ENCODE measurements at regions not wholly inside any gene's neighbourhood (a gene's known extent, or its start where the extent isn't known, plus 50 kb on each side); places are given as distances from the start of the nearest gene placed in this dataset.
A peak's percentile ranks its signal among the peaks of the same experiment; 100 is the strongest.

DNA sequence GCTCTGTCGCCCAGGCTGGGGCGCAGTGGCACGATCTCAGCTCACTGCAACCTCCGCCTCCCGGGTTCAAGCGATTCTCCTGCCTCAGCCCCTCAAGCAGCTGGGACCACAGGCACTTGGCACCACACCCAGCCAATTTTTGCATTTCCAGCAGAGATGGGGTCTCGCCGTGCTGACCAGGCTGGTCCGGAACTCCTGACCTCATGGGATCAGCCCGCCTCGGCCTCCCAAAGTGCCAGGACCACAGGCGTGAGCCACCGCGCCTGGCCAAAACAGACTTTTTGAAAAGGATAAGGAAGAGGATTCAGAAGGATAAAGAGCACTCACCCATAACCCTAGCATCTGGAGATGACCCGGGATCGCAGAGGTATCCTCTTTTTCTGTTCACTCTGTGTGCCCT is 224.5 kb upstream of the AGTR2 start:
- no peak overlapping the region for H3K4me3 ChIP-seq (ENCODE audit: low read depth, low read length)
- TF ChIP-seq, protein P1, sequence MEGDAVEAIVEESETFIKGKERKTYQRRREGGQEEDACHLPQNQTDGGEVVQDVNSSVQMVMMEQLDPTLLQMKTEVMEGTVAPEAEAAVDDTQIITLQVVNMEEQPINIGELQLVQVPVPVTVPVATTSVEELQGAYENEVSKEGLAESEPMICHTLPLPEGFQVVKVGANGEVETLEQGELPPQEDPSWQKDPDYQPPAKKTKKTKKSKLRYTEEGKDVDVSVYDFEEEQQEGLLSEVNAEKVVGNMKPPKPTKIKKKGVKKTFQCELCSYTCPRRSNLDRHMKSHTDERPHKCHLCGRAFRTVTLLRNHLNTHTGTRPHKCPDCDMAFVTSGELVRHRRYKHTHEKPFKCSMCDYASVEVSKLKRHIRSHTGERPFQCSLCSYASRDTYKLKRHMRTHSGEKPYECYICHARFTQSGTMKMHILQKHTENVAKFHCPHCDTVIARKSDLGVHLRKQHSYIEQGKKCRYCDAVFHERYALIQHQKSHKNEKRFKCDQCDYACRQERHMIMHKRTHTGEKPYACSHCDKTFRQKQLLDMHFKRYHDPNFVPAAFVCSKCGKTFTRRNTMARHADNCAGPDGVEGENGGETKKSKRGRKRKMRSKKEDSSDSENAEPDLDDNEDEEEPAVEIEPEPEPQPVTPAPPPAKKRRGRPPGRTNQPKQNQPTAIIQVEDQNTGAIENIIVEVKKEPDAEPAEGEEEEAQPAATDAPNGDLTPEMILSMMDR (IDR thresholded peaks at IDR 0.05; ENCODE audit: borderline replicate concordance, insufficient read depth, low read depth, low read length) = no peak

DNA sequence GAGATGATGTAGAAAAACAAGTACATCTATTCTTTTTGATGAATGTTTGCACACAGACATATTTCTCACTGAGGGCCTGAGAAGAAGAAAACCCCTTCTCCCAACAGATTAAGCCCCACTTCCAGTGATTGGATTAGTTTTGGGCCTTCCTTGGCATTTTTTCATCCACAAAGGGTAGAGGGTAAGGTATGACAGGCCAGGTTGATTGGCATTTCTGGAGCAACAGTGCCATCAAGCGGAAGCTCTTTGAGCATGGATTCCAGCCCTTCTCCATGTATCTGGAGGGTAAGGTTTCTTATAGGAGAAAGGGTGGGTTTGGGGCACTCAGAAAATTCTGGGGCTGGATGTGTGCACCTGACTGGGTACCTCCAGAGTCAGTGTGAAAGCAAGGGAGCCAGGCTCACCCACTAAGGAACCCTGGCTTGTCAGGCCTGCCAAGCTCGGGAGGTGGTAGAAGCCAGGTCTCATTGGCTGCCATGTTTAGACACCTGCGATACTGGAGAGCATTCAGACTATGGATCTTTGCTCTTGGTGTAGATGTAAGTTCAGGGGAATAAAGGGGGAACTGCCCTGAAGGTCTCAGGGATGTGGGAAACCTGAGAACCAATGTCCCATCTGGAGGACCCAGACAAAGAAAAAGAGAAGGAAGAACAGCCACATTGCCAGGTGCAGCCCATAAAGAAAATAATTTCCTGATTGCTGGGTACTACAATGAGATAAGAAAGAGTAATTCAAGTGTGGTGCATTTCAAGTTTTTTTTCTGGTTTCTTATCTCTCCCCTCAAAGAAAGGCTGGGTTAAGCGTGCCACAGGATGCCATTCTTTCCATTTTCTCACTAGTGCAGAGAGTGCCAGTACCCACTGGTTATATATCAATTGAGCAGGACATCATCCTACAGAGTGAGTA is 222.3 kb upstream of the AGTR2 start:
- TF ChIP-seq, protein P1 (IDR thresholded peaks at IDR 0.05; ENCODE audit: borderline replicate concordance, insufficient read depth, low read depth, low read length) = peak; percentile 55; the same call in 1 of the 2 replicates
- H3K4me3 ChIP-seq (ENCODE audit: low read depth, low read length) = no peak overlapping the region

DNA sequence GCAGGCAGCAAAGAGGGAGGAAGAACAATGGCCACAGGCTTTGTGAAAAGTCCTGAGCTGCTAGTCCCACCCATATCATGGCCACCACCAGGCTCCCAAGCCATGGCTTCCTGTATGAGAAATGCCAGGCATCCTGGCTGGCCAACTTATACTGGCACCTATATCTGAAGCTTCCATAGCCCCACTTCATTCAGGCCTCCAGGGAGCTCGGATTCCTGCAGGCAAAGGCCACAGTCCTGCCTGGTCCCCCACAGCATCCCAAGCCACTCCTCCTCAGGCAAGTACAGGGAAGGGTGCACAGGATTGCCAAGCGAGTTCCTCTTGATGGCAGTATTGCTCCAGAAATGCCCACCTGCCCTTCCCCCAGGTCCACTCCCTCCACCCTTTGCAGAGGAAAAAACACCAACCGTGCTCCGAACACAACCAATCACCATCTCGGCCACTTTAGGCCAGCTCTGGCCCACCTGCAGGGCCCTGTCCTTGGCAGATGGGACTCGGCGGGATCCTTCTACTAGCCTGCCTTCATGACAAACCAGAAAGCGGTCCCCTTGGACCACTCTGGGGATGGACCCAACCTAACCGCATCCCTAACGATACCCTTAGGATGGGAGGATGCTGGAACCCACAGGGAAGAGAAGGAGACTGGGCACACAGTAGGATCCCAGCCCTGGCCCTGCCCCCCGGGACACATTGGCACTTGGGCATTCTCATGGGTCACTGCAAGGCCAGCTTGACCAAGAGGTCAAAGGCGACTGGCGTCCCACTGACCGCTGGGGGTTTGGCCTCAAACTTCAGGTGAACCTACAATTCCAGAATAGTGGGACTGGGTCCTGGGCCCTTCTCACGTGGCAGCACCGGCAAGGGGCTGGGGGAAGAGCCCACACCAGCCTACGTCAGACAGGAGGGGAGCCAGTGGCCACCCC is 220.4 kb upstream of the AGTR2 start:
- H3K4me3 ChIP-seq (ENCODE audit: low read depth, low read length) = no peak overlapping the region

DNA sequence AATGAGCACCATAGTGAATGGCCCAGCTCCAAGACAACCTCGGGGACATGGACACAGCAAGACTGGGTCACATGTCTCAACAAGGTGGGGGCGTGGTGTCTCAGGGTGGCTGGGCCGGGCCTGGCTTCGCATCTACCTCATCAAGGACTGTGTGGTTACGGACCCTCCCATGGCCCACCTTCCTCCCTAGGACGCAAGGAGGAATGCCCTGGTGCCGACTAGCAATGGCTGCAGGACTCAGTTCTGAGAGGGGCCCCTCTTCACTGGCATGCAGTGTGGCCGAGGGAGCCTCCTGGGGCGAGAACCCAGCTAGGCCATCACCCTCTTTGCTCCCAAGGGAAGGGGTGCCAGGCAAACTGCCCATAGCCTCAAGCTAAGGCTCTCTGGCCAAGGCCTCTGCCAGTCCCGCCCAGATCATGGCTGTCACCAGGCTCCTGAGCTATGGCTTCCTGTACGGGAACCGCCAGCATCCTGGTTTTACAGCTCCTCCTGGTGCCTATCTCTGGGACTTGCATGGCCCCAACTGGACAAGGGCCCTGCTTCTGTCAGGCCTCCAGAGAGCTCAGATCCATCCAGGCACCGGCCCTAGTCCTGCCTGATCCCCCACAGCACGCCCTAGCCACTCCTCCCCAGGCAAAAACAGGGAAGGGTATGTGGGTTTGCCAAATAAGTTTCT is 218.0 kb upstream of the AGTR2 start:
- TF ChIP-seq, protein P1 (IDR thresholded peaks at IDR 0.05; ENCODE audit: borderline replicate concordance, insufficient read depth, low read depth, low read length) = no peak
- H3K4me3 ChIP-seq (ENCODE audit: low read depth, low read length) = no peak overlapping the region

More for the DNA sequence above, 220.4 kb upstream of the AGTR2 start:
- TF ChIP-seq, protein P1 (IDR thresholded peaks at IDR 0.05; ENCODE audit: borderline replicate concordance, insufficient read depth, low read depth, low read length) = 0 out of 2 replicates have a peak, but pooled peaks have one; percentile 10

DNA sequence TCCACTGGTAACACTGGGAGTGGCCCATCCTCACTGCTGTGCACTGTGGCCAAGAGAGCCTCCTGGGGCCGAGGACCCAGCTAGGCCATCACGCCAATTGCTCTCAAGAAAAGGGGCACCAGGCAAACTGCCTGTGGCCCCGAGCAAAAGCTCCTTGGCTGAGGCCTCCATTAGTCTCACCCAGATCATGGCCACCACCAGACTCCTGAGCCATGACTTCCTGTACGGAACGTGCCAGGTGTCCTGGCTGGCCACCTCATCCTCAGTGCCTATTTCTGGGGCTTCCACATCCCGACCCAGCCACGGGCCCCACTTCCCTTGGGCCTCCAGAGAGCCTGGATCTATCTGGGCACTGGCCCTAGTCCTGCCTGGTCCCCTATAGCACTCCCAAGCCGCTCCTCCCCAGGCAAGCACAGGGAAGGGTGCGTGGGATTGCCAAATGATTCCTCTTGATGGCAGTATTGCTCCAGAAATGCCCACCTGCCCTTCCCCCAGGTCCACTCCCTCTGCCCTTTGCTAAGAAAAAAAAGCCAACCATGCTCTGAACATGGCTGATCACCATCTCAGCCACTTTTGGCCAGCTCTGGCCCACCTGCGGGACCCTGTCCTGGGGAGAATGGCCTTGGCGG is 212.6 kb upstream of the AGTR2 start:
- H3K4me3 ChIP-seq (ENCODE audit: low read depth, low read length) = no peak overlapping the region
- TF ChIP-seq, protein P1 (IDR thresholded peaks at IDR 0.05; ENCODE audit: borderline replicate concordance, insufficient read depth, low read depth, low read length) = peak; percentile 18; the same call in 1 of the 2 replicates

DNA sequence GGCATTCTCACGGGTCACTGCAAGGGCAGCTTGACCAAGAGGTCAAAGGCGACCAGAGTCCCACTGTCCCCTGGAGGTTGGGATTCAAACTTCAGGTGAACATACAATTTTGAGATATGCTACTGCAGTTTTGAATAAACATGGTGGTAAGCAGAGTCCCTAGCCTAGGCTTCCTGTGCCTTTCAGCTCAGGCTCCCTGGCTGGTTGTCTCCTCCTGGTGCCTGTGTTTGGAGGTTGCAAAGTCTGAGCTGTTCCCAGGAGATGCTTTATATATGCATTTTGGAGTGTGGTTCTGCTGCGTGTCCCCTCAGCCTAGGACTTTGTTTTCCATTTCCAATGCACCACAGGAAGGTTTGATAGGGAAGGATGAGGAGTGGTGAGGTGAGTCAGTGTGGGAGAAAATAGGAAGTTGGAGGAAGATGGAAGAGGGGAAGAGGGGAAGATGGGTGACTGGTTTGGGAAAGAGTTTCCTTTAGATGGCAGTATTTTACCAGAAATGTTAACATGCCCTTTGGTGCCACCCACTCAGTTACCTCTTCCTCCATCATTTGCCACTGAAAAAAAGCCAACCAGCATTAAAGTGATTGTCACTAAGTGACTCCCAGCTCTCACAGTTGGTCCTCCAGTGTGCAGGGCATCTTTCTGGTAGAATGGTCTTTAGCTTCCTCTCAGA is 211.7 kb upstream of the AGTR2 start:
- no peak overlapping the region for H3K4me3 ChIP-seq (ENCODE audit: low read depth, low read length)
- TF ChIP-seq, protein P1 (IDR thresholded peaks at IDR 0.05; ENCODE audit: borderline replicate concordance, insufficient read depth, low read depth, low read length) = no peak

Measured in GM12875 (cell line).